Caco-2 (cell line): ENCODE measurements at regions not wholly inside any gene's neighbourhood (a gene's known extent, or its start where the extent isn't known, plus 50 kb on each side); places are given as distances from the start of the nearest gene placed in this dataset.
"Not testable (repeated sequence)": the region's sequence is repeated elsewhere in the genome, so short reads cannot be mapped to it uniquely, and the experiment has no call there.

Experiments used
- BruUV-seq: library from RNA; stranded (reverse); fragments of 400-500 nt; replicated peaks from 2 replicates; lab custom pipeline; 2021; lab: Mats Ljungman, UMichigan
- CTCF ChIA-PET: fragments of 300-600 bp; sonication (Branson Sonifier 250); formaldehyde crosslinking; loops from one replicate; lab custom pipeline; 2022; ENCODE audit warnings: antibody characterized with exemption; lab: Charles Lee
- POLR2A ChIA-PET: fragments of 300-600 bp; sonication (Branson Sonifier 250); formaldehyde crosslinking; loops from one replicate; lab custom pipeline; 2022; ENCODE audit warnings: antibody characterized with exemption; lab: Charles Lee
- DNase-seq, 2 experiments: peaks; one replicate each; pipeline versions ENCODE4 v3.0.0 to v3.0.0-alpha.2; 2020 to 2022
- H3K27me3 ChIP-seq: replicated peaks from 2 replicates; pipeline ENCODE4 v1.6.0; 2011; ENCODE audit warnings: low read length; ENCODE audit not compliant: control insufficient read depth, insufficient read depth
- H3K36me3 ChIP-seq: 2 replicates; pipeline ENCODE4 v1.5.1; 2011; ENCODE audit warnings: low read length; ENCODE audit not compliant: control insufficient read depth, insufficient read depth
- H3K4me1 ChIP-seq: fragments of 250-450 bp; sonication (Bioruptor Pico); 2 replicates; pipeline ENCODE4 v1.5.1; 2020; ENCODE audit warnings: mild to moderate bottlenecking
- H3K4me3 ChIP-seq: 2 replicates; pipeline ENCODE4 v1.5.1; 2011; ENCODE audit warnings: low read depth, mild to moderate bottlenecking, control low read depth, low read length
- H3K9me3 ChIP-seq: fragments of 250-450 bp; sonication (Bioruptor Pico); 2 replicates; pipeline ENCODE4 v1.5.1; 2020; ENCODE audit warnings: mild to moderate bottlenecking, moderate library complexity
- H3K27ac Mint-ChIP-seq: one replicate; pipeline ENCODE4 v1.8.0; 2022; ENCODE audit warnings: mixed read lengths; ENCODE audit not compliant: unreplicated experiment
- H3K27me3 Mint-ChIP-seq: one replicate; pipeline ENCODE4 v1.8.0; 2022; ENCODE audit warnings: mixed read lengths; ENCODE audit not compliant: insufficient read depth, unreplicated experiment
- H3K36me3 Mint-ChIP-seq: one replicate; pipeline ENCODE4 v1.8.0; 2022; ENCODE audit warnings: mild to moderate bottlenecking, mixed read lengths; ENCODE audit not compliant: insufficient read depth, unreplicated experiment
- H3K4me1 Mint-ChIP-seq: one replicate; pipeline ENCODE4 v1.8.0; 2022; ENCODE audit warnings: low read depth, mixed read lengths; ENCODE audit not compliant: unreplicated experiment
- H3K4me3 Mint-ChIP-seq: one replicate; pipeline ENCODE4 v1.8.0; 2022; ENCODE audit warnings: mild to moderate bottlenecking, moderate library complexity, mixed read lengths; ENCODE audit not compliant: unreplicated experiment
- H3K9me3 Mint-ChIP-seq: one replicate; pipeline ENCODE4 v1.8.0; 2022; ENCODE audit warnings: mixed read lengths; ENCODE audit not compliant: unreplicated experiment
- CTCF ChIP-seq, 2 experiments: fragments of 200-600 bp in 1 of 2; IDR thresholded peaks; 1 replicate in 1 of 2; 2 replicates in 1 of 2; pipeline versions ENCODE4 v1.5.1 to v1.8.0; 2011 to 2022; ENCODE audit warnings: antibody characterized with exemption in 1 of 2, control low read depth in 1 of 2, inconsistent platforms in 1 of 2, low read depth in 1 of 2, low read length in 1 of 2, mild to moderate bottlenecking in 1 of 2, moderate library complexity in 1 of 2; ENCODE audit not compliant: insufficient read depth in 1 of 2, severe bottlenecking in 1 of 2, unreplicated experiment in 1 of 2
- intact Hi-C: fragments of 100-400 bp; cut with micrococcal nuclease; formaldehyde crosslinking; loops from one replicate; pipeline ENCODE4 v1.10.0; 2022; ENCODE audit not compliant: unreplicated experiment

- peaks cover 27% of the 10 kb centered on the region for H3K9me3 Mint-ChIP-seq
- H3K36me3 Mint-ChIP-seq, result no peaks in the 10 kb centered on the region
- H3K4me3 Mint-ChIP-seq, result no peak overlapping the region
- Histone ChIP-seq H3K9me3 (peaks cover 8% of the 10 kb centered on the region), H3K27me3 (no peaks in the 10 kb centered on the region), H3K4me3 (no peak overlapping the region), H3K36me3 (no peaks in the 10 kb centered on the region), H3K4me1 (no peaks in the 10 kb centered on the region)
- no peaks in the 10 kb centered on the region for H3K27me3 Mint-ChIP-seq
- DNase-seq, result no peak
- POLR2A ChIA-PET, result no interaction called here
- no peak for TF ChIP-seq CTCF (IDR thresholded peaks at IDR 0.05; ENCODE audit: insufficient read depth in 1 of 2, low read depth in 1 of 2, low read length in 1 of 2, severe bottlenecking in 1 of 2, unreplicated experiment in 1 of 2)
- H3K27ac Mint-ChIP-seq, result no peak overlapping the region
- intact Hi-C loops, result no loop called here
- CTCF ChIA-PET, result no interaction called here
- H3K4me1 Mint-ChIP-seq, result no peaks in the 10 kb centered on the region
- no TSS peak for BruUV-seq
These were observed 358.1 kb upstream of the NUPR2 start for GRCh38 chr7:56474271-56474670.

DNA sequence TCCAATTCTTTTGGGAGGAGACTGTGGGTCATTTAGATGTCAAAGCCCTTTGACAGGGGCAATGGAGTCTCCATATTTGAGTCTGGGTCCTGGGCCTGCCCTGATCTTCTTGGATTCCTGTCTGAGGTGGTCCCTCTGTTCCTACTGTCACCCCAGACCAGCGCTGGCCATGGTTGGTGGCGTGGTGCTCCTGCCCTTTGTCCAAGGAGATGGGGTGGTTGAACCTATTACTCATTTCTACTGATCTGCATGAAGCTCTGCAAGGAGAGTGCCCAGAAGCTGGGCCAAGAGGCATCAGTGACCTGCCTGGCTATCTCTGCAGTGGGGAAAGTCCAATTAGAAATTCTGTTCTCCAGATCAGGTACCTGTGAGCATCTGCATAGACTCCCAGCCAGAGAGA, 355.6 kb upstream of the NUPR2 start:
- no TSS peak for BruUV-seq
- no peak for DNase-seq
- H3K4me1 ChIP-seq, result no peaks in the 10 kb centered on the region
- H3K4me1 Mint-ChIP-seq, result no peaks in the 10 kb centered on the region
- no peak overlapping the region for H3K4me3 ChIP-seq
- TF ChIP-seq CTCF (IDR thresholded peaks at IDR 0.05; ENCODE audit: insufficient read depth in 1 of 2, low read depth in 1 of 2, low read length in 1 of 2, severe bottlenecking in 1 of 2, unreplicated experiment in 1 of 2), result no peak
- H3K27ac Mint-ChIP-seq, result no peak overlapping the region
- ChIA-PET CTCF (no interaction called here), POLR2A (no interaction called here)
- no peaks in the 10 kb centered on the region for H3K36me3 ChIP-seq
- peaks cover 32% of the 10 kb centered on the region for H3K9me3 ChIP-seq
- peaks cover 9% of the 10 kb centered on the region for H3K9me3 Mint-ChIP-seq
- H3K36me3 Mint-ChIP-seq, result no peaks in the 10 kb centered on the region
- no peaks in the 10 kb centered on the region for H3K27me3 Mint-ChIP-seq
- intact Hi-C loops, result no loop called here
- no peaks in the 10 kb centered on the region for H3K27me3 ChIP-seq
- H3K4me3 Mint-ChIP-seq, result no peak overlapping the region

DNA sequence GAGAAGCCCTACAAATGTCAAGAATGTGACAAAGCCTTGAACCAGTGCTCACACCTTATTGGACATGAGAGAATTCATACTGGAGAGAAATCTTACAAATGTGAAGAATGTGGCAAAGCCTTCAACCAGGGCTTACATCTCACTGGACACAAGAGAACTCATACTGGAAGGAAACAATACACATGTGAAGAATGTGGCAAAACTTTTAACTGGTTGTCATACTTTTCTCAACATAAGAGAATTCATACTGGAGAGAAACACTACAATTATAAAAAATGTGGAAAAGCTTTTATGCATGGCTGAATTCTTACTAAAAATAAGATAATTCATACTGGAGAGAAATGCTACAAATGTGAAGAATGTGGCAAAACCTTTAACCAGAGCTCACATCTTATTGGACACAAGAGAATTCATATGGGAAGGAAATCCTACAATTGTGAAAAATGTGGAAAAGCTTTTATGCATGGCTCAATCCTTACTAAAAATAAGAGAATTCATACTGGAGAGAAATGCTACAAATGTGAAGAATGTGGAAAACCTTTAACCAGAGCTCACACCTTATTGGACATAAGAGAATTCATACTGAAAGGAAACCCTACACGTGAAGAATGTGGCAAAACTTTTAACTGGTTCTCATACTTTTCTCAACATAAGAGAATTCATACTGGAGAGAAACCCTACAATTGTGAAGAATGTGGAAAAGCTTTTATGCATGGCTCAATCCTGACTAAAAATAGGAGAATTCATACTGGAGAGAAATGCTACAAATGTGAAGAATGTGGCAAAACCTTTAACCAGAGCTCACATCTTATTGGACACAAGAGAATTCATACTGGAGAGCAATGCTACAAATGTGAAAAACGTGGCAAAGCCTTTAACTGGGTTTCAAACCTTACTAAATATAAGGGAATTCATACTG, 350.6 kb upstream of the NUPR2 start:
- H3K4me3 Mint-ChIP-seq, H3K36me3 ChIP-seq, H3K27ac Mint-ChIP-seq, H3K27me3 ChIP-seq, H3K36me3 Mint-ChIP-seq, H3K4me1 ChIP-seq, H3K4me3 ChIP-seq, DNase-seq, H3K27me3 Mint-ChIP-seq, BruUV-seq, intact Hi-C loops, CTCF ChIA-PET, H3K4me1 Mint-ChIP-seq, POLR2A ChIA-PET: not testable (repeated sequence)
- peaks cover 57% of the 10 kb centered on the region for H3K9me3 ChIP-seq
- peaks cover 27% of the 10 kb centered on the region for H3K9me3 Mint-ChIP-seq
